Ishikawa (cell line): ENCODE measurements at regions not wholly inside any gene's neighbourhood (a gene's known extent, or its start where the extent isn't known, plus 50 kb on each side); places are given as distances from the start of the nearest gene placed in this dataset.

Source experiments
- CEBPB ChIP-seq: IDR thresholded peaks from 2 replicates; pipeline ENCODE4 v1.6.1; 2012
- CREB1 ChIP-seq: IDR thresholded peaks from 2 replicates; pipeline ENCODE4 v1.6.1; 2012; ENCODE audit warnings: low read depth
- EGR1 ChIP-seq: IDR thresholded peaks from 2 replicates; pipeline ENCODE4 v1.6.1; 2012
- EP300 ChIP-seq: IDR thresholded peaks from 2 replicates; pipeline ENCODE4 v1.6.1; 2012; ENCODE audit warnings: borderline replicate concordance
- MAX ChIP-seq: IDR thresholded peaks from 2 replicates; pipeline ENCODE4 v1.6.1; 2012
- NFIC ChIP-seq: IDR thresholded peaks from 2 replicates; pipeline ENCODE4 v1.6.1; 2012
- RAD21 ChIP-seq: IDR thresholded peaks from 2 replicates; pipeline ENCODE4 v1.6.1; 2012; ENCODE audit warnings: low read depth
- REST ChIP-seq: IDR thresholded peaks from 2 replicates; pipeline ENCODE4 v1.6.1; 2012; ENCODE audit warnings: low read depth, mild to moderate bottlenecking
- TAF1 ChIP-seq: IDR thresholded peaks from 2 replicates; pipeline ENCODE4 v1.6.1; 2012; ENCODE audit warnings: low read depth, mild to moderate bottlenecking
- TCF12 ChIP-seq: IDR thresholded peaks from 2 replicates; pipeline ENCODE4 v1.6.1; 2012; ENCODE audit warnings: low read depth
- TEAD4 ChIP-seq: IDR thresholded peaks from 2 replicates; pipeline ENCODE4 v1.6.1; 2012
- YY1 ChIP-seq: IDR thresholded peaks from 2 replicates; pipeline ENCODE4 v1.6.1; 2012; ENCODE audit warnings: low read depth
- ZBTB7A ChIP-seq: IDR thresholded peaks from 2 replicates; pipeline ENCODE4 v1.6.1; 2012; ENCODE audit warnings: low read depth

- TF ChIP-seq MAX: no peak
- no peak for TF ChIP-seq NFIC
- no peak for TF ChIP-seq TCF12
- TF ChIP-seq TAF1: no peak
- no peak for TF ChIP-seq EGR1
- TF ChIP-seq RAD21: no peak
- no peak for TF ChIP-seq EP300
- TF ChIP-seq ZBTB7A: no peak
- TF ChIP-seq CEBPB: no peak
- no peak for TF ChIP-seq TEAD4
- no peak for TF ChIP-seq CREB1
- TF ChIP-seq REST: no peak
- no peak for TF ChIP-seq YY1
These were observed 454.2 kb downstream of the GBE1 start for GRCh38 chr3:81307221-81307620.
